ENCODE measurements at regions not wholly inside any gene's neighbourhood (a gene's known extent, or its start where the extent isn't known, plus 50 kb on each side); places are given as distances from the start of the nearest gene placed in this dataset.

DNA sequence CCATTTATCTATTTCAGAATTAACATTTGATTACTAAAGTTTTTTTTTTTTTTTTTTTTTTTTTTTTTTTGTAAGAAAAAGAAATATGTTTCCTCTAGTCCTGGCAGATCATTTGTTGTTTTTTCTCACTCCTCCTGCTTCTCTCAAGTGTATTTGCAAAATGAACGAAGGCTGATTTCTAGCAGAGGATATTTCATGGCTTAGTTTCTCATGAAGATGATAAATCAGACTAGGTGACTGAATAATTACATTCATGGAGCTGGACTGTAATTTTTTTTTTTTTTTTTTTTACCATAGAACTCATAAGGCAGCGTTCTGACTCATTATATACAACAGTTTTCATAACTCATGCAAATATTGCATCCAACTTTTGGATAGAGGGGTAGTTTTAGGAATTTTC lies 332.5 kb upstream of the SEMA6D start:
- TF ChIP-seq EGR1 (IDR thresholded peaks at IDR 0.05; ENCODE audit: low read depth) (no peak), TCF7L2 (IDR thresholded peaks at IDR 0.05; ENCODE audit: borderline replicate concordance, extremely low read depth, insufficient read depth, insufficient read length) (no peak), SRF (IDR thresholded peaks at IDR 0.05; ENCODE audit: low read depth) (no peak), RAD21 (IDR thresholded peaks at IDR 0.05; ENCODE audit: low read depth) (no peak), CBX3 (IDR thresholded peaks at IDR 0.05; ENCODE audit: low read depth) (no peak), YY1 (IDR thresholded peaks at IDR 0.05; ENCODE audit: extremely low read depth, insufficient replicate concordance, low read depth, low read length) (no peak), SIN3A (IDR thresholded peaks at IDR 0.05; ENCODE audit: low read depth) (no peak), FOSL1 (IDR thresholded peaks at IDR 0.05; ENCODE audit: low read depth) (no peak), SP1 (IDR thresholded peaks at IDR 0.05; ENCODE audit: low read depth) (no peak), CEBPB (IDR thresholded peaks at IDR 0.05; ENCODE audit: low read depth) (no peak), ELF1 (IDR thresholded peaks at IDR 0.05; ENCODE audit: borderline replicate concordance, low read depth) (no peak), EZH2phosphoT487 (IDR thresholded peaks at IDR 0.05; ENCODE audit: borderline replicate concordance) (no peak), EZH2 (IDR thresholded peaks at IDR 0.05) (no peak), POLR2AphosphoS5 (IDR thresholded peaks at IDR 0.05; ENCODE audit: low read depth, low read length) (no peak)
- TF ChIP-seq, protein P1, sequence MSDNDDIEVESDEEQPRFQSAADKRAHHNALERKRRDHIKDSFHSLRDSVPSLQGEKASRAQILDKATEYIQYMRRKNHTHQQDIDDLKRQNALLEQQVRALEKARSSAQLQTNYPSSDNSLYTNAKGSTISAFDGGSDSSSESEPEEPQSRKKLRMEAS (IDR thresholded peaks at IDR 0.05) = no peak
- TF ChIP-seq, protein P2, sequence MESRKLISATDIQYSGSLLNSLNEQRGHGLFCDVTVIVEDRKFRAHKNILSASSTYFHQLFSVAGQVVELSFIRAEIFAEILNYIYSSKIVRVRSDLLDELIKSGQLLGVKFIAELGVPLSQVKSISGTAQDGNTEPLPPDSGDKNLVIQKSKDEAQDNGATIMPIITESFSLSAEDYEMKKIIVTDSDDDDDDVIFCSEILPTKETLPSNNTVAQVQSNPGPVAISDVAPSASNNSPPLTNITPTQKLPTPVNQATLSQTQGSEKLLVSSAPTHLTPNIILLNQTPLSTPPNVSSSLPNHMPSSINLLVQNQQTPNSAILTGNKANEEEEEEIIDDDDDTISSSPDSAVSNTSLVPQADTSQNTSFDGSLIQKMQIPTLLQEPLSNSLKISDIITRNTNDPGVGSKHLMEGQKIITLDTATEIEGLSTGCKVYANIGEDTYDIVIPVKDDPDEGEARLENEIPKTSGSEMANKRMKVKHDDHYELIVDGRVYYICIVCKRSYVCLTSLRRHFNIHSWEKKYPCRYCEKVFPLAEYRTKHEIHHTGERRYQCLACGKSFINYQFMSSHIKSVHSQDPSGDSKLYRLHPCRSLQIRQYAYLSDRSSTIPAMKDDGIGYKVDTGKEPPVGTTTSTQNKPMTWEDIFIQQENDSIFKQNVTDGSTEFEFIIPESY (IDR thresholded peaks at IDR 0.05; ENCODE audit: extremely low read depth, insufficient replicate concordance, low read length) = no peak
- TF ChIP-seq, protein P3, sequence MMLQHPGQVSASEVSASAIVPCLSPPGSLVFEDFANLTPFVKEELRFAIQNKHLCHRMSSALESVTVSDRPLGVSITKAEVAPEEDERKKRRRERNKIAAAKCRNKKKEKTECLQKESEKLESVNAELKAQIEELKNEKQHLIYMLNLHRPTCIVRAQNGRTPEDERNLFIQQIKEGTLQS (IDR thresholded peaks at IDR 0.05) = no peak
- TF ChIP-seq, protein P4, sequence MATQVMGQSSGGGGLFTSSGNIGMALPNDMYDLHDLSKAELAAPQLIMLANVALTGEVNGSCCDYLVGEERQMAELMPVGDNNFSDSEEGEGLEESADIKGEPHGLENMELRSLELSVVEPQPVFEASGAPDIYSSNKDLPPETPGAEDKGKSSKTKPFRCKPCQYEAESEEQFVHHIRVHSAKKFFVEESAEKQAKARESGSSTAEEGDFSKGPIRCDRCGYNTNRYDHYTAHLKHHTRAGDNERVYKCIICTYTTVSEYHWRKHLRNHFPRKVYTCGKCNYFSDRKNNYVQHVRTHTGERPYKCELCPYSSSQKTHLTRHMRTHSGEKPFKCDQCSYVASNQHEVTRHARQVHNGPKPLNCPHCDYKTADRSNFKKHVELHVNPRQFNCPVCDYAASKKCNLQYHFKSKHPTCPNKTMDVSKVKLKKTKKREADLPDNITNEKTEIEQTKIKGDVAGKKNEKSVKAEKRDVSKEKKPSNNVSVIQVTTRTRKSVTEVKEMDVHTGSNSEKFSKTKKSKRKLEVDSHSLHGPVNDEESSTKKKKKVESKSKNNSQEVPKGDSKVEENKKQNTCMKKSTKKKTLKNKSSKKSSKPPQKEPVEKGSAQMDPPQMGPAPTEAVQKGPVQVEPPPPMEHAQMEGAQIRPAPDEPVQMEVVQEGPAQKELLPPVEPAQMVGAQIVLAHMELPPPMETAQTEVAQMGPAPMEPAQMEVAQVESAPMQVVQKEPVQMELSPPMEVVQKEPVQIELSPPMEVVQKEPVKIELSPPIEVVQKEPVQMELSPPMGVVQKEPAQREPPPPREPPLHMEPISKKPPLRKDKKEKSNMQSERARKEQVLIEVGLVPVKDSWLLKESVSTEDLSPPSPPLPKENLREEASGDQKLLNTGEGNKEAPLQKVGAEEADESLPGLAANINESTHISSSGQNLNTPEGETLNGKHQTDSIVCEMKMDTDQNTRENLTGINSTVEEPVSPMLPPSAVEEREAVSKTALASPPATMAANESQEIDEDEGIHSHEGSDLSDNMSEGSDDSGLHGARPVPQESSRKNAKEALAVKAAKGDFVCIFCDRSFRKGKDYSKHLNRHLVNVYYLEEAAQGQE (IDR thresholded peaks at IDR 0.05; ENCODE audit: low read depth) = no peak
- no TSS peak for BruUV-seq (replicated peaks)
- H3K9me3 ChIP-seq (ENCODE audit: control insufficient read depth in 1 of 2, insufficient read depth in 1 of 2, low read depth in 1 of 2, low read length in 2 of 2) = peaks cover 13 to 17% of the 10 kb centered on the region in 2 experiments; a peak in 2 of 4 replicates
- no peaks in the 10 kb centered on the region for H3K27me3 ChIP-seq (ENCODE audit: insufficient read depth, low read length)
- no peaks in the 10 kb centered on the region for H3K36me3 ChIP-seq (ENCODE audit: control insufficient read depth in 1 of 2, insufficient read depth in 2 of 2, low read length in 2 of 2)
- ChIA-PET RAD21 (ENCODE audit: low non-redundant PET in 1 of 2, low total read pairs in 2 of 2, uncharacterized antibody in 2 of 2, unreplicated experiment in 2 of 2) (no interaction called here), POLR2A (no interaction called here), CTCF (no interaction called here)
- no peak for ATAC-seq
- no peaks in the 10 kb centered on the region for H3K9me2 ChIP-seq (ENCODE audit: insufficient read depth)
- no peaks in the 10 kb centered on the region for H4K20me1 ChIP-seq (ENCODE audit: insufficient read depth)
- DNase-seq (ENCODE audit: low read depth, low spot score) = no peak
- intact Hi-C loops (cut with micrococcal nuclease) = no loop called here
- no peak overlapping the region for H3K9ac ChIP-seq (ENCODE audit: low read length)
- H3K4me1 ChIP-seq (ENCODE audit: control insufficient read depth in 1 of 2, insufficient read depth in 2 of 2, low read length in 2 of 2) = no peaks in the 10 kb centered on the region
- no peaks in the 10 kb centered on the region for H3K79me2 ChIP-seq (ENCODE audit: insufficient read depth, low read length)
- no peak overlapping the region for H3K27ac ChIP-seq (ENCODE audit: low read depth, low read length)
- H2AFZ ChIP-seq (ENCODE audit: low read depth, low read length, poor library complexity, severe bottlenecking) = no peak overlapping the region
- H3K4me3 ChIP-seq (replicated peaks in 1 of 2; ENCODE audit: low read depth in 1 of 2, low read length in 2 of 2) = no peak overlapping the region
- H3K4me2 ChIP-seq (ENCODE audit: low read length) = no peak overlapping the region

All from HCT116 (cell line).